M059J (cell line): ENCODE measurements at regions not wholly inside any gene's neighbourhood (a gene's known extent, or its start where the extent isn't known, plus 50 kb on each side); places are given as distances from the start of the nearest gene placed in this dataset.
A peak's percentile ranks its signal among the peaks of the same experiment; 100 is the strongest.

ENCODE experiments used
- DNase-seq: peaks from one replicate; pipeline ENCODE4 v3.0.0-alpha.2; 2012; ENCODE audit warnings: low read depth

- peak; percentile 64 for DNase-seq
These were observed 484.6 kb downstream of the GATA3 start for GRCh38 chr10:8539056-8539455.

- peak; percentile 71 for DNase-seq
These were observed 489.0 kb downstream of the GATA3 start for GRCh38 chr10:8543361-8544056.

GRCh38 chr10:8544057-8544380 lies 489.5 kb downstream of the GATA3 start:
- DNase-seq, result peak; percentile 67

GRCh38 chr10:8544500-8544899 lies 490.0 kb downstream of the GATA3 start:
- DNase-seq, result no peak

DNA sequence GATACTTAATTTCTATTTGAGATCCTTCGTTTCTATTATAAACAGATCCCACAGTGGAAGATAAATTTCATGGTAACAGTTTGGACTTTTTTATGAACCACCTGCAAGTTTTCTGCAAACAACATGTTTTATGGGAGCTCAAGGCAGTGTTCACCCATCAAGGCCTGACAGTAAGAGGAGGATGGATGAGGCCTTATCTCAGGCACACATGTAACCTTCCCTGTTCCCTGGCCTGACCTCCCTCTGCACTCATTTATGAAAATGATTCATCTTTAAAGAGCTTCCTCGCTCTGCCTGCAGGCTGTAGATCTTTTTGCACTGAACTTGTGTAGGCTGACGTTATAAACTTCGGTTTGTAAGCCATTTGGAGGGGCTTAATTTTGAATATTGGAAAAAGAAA lies 500.1 kb downstream of the GATA3 start:
- DNase-seq, result peak; percentile 23

DNA sequence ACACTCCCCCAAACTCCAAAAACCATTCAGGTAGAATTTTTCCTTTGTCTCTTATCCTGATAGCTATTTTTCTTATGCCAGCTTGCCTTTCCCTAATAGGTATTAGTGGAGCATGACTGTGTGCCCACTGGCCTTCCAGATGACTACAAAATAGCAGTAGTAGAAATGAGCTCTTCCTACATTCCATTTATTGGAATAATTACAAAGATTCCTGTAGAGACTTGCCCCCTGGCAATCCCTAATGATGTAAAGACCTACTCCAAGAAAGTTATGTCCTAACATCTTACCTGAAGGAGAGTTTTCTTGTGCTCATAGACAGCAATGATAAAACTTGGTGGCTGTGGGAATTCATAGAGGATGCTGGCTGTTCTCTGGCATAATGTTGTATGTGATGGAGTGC lies 501.8 kb downstream of the GATA3 start:
- DNase-seq, result no peak

DNA sequence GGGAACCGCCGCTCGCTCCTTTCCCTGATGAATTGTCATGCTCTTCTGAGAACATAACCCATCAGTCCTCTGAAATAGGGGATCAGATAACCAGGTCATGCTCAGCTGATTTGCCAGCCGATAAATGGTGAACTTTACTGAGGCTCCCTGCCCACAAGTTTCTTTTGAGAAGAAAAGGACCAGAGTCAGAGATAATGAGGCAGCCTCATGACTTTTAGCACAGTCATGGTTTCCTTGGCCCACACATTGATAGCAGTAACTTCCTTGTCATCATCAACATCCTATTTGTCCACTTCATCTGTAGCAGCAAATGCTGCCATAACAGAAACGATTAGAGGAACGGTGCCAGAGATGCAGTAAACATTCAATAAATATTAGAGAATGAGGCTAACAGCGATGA lies 509.0 kb downstream of the GATA3 start:
- no peak for DNase-seq

DNA sequence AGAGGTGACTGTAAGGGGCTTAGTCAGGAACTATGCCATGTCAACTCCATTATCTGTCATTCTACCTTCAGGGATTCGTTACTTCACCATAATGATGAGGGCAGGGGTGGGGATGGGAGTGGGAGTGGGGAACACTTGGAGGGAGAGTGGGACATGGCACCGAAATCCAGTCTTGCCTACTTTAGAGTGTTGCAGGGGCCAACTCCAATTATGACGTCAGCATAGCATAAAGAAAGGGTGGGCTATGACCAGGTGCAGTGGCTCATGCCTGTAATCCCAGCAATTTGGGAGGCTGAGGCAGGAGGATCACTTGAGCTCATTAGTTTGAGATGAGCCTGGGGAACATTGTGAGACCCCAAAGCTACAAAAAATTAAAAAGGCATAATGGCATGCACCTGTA lies 512.2 kb downstream of the GATA3 start:
- no peak for DNase-seq

- DNase-seq, result no peak
These were observed 513.9 kb downstream of the GATA3 start for GRCh38 chr10:8568401-8568800.

DNA sequence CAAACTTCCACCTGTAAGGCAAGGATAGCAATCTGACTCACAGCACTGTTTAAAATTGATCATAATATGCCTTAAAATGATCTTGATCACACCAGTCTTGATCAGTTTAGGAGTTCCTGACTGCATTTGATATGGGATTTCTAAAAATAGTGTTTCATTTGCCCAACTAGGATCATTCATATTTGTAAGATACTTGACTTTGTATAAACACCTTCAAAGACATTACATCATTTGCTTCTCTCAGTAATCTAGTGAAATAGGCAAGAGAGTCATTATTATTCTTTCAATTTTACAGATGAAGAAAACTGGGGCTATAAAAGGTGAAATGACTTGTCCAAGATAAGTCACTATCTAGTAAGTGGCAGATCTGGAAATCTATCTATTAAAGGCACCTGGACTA lies 521.1 kb downstream of the GATA3 start:
- DNase-seq, result no peak

DNA sequence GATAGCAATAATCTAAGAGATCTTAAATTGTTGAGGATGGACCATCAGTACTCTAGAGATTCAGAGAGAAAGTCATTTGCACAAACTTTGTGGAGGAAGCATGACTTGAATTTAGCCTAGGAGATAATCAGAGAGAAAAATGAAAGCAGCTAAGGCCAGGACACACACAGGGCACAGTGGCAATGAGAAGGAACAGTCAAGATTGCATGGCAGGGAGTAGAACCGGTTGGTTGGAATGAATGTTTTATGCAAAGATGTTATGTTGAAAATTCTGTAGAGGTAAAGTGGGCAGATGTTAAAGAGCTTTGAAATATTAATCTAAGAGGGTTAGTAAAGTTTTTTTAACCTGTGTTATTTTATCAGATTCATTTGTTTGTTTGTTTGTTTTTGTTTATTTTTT lies 521.8 kb downstream of the GATA3 start:
- DNase-seq, result no peak

GRCh38 chr10:8576911-8577310 lies 522.4 kb downstream of the GATA3 start:
- DNase-seq, result no peak

GRCh38 chr10:8577686-8578085 lies 523.2 kb downstream of the GATA3 start:
- no peak for DNase-seq

GRCh38 chr10:8581521-8582225 lies 527.2 kb downstream of the GATA3 start:
- DNase-seq, result peak; percentile 73

GRCh38 chr10:8583096-8583495 lies 528.6 kb downstream of the GATA3 start:
- DNase-seq, result peak; percentile 7

DNA sequence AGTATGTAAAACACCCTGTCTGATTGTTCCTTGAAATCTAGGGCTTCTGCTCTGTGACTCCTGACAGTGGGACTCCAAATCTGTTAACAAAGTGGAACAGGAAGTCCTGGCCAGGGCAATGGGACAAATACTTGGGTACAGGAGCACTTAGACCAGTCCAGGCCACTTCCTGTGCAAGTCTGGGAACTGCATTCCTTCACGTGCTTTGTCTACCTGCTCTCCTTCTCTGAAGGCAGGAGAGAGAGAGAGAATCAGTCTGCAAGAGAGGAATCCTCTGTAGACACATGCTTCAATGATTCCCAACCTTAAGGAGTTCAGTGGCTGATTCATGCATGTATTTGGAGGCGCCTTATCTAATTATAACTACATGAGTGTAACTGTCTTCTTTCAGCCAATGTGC lies 530.2 kb downstream of the GATA3 start:
- peak; percentile 49 for DNase-seq

DNA sequence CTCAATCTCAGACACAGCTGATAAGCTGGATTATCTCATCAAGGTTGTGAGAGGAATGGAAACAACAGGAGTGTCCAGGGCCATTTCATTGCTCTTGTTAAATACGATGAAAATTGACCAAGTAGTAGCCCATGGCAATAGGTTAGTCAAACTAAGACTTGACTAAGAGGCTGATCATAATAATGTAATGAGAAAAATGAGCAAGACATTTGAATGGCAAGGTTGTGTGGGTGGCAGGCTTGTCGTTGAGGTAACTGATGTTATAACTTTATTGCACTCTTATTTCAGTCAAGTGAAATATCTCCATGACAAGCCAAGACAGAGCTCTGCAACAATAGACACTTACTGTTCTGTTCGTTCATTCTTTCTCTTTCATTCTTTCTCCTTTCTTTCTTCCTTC lies 532.0 kb downstream of the GATA3 start:
- DNase-seq, result no peak

GRCh38 chr10:8588135-8588534 lies 533.6 kb downstream of the GATA3 start:
- no peak for DNase-seq

DNA sequence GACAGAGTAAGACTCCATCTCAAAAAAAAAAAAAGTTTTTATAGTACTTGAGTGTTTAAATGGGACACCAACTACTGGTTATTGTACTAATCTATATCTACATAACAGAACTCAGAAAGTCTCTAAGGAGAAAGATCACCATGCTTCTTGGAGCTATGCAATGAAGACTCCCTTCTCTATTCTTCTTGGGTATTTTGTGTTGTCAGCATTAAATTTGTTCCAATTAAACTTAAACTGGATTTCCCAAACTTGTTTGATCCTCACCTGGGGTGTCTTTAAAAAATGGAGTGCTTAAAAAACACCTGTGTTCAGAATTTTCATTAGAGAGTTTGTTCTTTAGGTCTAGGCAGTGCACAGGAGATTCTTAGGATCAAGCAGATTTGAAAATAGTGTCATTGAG lies 536.0 kb downstream of the GATA3 start:
- DNase-seq, result no peak

DNA sequence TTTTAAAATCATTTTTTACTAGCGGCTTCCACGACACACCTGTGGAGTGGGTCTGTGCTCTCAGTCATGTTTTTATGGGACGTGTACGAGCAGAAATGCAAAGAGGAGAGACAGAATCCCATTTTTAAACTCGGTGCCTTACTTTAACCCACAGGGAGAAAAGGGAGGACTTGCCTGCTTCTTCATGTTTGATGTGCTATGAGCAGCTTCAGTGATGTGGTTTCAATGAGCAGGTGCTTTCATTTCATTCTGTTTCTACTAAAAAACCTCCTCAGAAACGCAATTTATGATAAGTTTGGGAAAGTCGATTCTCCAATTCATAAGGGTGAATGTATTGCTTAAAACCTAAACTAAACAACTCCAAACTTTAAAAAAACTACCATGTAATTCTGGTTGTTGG lies 537.2 kb downstream of the GATA3 start:
- DNase-seq, result no peak

DNA sequence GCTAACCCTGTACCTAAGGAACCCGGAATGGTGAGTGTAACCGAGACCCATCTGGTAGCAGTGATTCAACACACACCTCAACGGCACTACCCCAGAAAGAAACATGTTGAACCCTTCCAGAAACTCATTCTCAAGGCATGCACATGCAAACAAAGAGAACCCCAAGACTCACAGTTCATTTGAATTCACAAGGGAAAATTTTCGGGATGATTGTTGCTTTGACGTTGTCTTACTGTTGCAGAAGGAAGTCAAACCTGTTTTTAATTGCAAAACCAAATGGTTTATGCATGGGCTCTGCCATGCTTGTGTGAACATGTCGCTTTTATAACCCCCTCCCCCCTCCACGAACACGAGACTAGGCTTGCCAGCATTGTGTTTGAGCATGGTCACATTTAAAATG lies 539.7 kb downstream of the GATA3 start:
- no peak for DNase-seq

GRCh38 chr10:8594711-8595110 lies 540.2 kb downstream of the GATA3 start:
- DNase-seq, result no peak

DNA sequence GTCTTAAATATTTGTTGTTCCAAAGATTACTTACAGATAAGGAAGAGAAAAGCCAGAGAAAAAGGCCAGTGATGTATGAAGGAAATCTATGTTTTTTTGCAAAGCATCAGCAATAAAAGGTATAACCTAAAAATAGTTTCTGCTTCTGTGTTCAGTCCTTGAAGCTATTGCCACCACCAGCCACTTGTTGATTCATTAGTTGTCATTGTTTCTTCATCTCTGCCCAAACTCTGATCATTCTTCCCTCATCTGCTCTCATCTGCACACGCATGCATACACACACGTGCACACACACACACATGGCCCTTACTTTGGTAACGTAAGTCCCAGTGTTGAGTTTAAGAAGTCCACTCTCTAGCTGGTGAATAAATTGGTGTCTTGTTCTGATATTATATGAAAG lies 540.7 kb downstream of the GATA3 start:
- DNase-seq, result no peak

GRCh38 chr10:8596929-8597472 lies 542.5 kb downstream of the GATA3 start:
- peak; percentile 57 for DNase-seq
